ENCODE measurements at regions not wholly inside any gene's neighbourhood (a gene's known extent, or its start where the extent isn't known, plus 50 kb on each side); places are given as distances from the start of the nearest gene placed in this dataset.
"Not testable (repeated sequence)": the region's sequence is repeated elsewhere in the genome, so short reads cannot be mapped to it uniquely, and the experiment has no call there.

DNA sequence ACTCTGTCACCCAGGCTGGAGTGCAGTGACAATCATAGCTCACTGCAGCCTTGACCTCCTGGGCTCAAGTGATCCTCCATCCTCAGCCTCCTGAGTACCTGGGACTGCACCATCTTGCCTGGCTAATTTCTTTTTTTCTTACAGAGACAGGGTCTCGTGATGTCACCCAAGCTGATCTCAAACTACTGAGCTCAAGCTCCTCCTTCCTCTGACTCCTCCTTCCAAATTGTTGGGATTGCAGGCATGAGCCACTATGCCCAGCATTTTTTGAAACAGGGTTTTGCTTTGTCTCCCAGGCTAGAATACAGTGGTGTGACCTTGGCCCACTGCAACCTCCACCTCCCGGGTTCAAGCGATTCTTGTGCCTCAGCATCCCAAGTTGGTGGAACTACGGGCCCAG is 358.3 kb upstream of the MTNR1B start:
- no TSS peak for BruUV-seq (replicated peaks)
- POLR2A ChIA-PET, result no interaction called here

DNA sequence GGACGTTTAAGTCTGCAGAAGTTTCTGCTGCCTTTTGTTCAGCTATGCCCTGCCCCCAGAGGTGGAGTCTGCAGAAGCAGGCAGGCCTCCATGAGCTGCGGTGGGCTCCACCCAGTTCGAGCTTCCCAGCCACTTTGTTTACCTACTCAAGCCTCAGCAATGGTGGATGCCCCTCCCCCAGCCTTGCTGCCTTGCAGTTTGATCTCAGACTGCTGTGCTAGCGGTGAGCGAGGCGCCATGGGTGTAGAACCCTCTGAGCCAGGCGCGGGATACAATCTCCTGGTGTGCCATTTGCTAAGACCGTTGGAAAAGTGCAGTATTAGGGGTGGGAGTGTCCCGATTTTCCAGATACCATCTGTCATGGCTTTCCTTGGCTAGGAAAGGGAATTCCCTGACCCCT is 351.4 kb upstream of the MTNR1B start:
- H3K9me3 ChIP-seq; CTCF ChIA-PET; H3K27me3 ChIP-seq (replicated peaks; ENCODE audit: control insufficient read depth, insufficient read depth, low read length); H3K4me1 ChIP-seq; H3K36me3 ChIP-seq (ENCODE audit: control insufficient read depth, insufficient read depth, low read length); H3K36me3 Mint-ChIP-seq (ENCODE audit: insufficient read depth, unreplicated experiment); H3K4me3 ChIP-seq (ENCODE audit: low read depth, low read length); H3K4me1 Mint-ChIP-seq (ENCODE audit: low read depth, unreplicated experiment); H3K4me3 Mint-ChIP-seq (ENCODE audit: unreplicated experiment); POLR2A ChIA-PET; intact Hi-C loops (cut with micrococcal nuclease; ENCODE audit: unreplicated experiment); DNase-seq; H3K27ac Mint-ChIP-seq (ENCODE audit: unreplicated experiment); BruUV-seq (replicated peaks): not testable (repeated sequence)
- Mint-ChIP-seq H3K9me3 (ENCODE audit: unreplicated experiment) (peaks cover 10% of the 10 kb centered on the region), H3K27me3 (ENCODE audit: insufficient read depth, unreplicated experiment) (peaks cover 17% of the 10 kb centered on the region)

More for the DNA sequence above, 358.3 kb upstream of the MTNR1B start:
- no peaks in the 10 kb centered on the region for H3K4me1 Mint-ChIP-seq (ENCODE audit: low read depth, unreplicated experiment)
- CTCF ChIA-PET, result no interaction called here
- H3K36me3 ChIP-seq (ENCODE audit: control insufficient read depth, insufficient read depth, low read length), result no peaks in the 10 kb centered on the region
- TF ChIP-seq, protein P1, sequence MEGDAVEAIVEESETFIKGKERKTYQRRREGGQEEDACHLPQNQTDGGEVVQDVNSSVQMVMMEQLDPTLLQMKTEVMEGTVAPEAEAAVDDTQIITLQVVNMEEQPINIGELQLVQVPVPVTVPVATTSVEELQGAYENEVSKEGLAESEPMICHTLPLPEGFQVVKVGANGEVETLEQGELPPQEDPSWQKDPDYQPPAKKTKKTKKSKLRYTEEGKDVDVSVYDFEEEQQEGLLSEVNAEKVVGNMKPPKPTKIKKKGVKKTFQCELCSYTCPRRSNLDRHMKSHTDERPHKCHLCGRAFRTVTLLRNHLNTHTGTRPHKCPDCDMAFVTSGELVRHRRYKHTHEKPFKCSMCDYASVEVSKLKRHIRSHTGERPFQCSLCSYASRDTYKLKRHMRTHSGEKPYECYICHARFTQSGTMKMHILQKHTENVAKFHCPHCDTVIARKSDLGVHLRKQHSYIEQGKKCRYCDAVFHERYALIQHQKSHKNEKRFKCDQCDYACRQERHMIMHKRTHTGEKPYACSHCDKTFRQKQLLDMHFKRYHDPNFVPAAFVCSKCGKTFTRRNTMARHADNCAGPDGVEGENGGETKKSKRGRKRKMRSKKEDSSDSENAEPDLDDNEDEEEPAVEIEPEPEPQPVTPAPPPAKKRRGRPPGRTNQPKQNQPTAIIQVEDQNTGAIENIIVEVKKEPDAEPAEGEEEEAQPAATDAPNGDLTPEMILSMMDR (IDR thresholded peaks at IDR 0.05; ENCODE audit: insufficient read depth in 1 of 2, low read depth in 1 of 2, low read length in 1 of 2, severe bottlenecking in 1 of 2, unreplicated experiment in 1 of 2), result no peak
- no peaks in the 10 kb centered on the region for H3K9me3 ChIP-seq
- H3K9me3 Mint-ChIP-seq (ENCODE audit: unreplicated experiment), result no peaks in the 10 kb centered on the region
- H3K27me3 ChIP-seq (replicated peaks; ENCODE audit: control insufficient read depth, insufficient read depth, low read length), result no peaks in the 10 kb centered on the region
- DNase-seq, result no peak
- H3K27me3 Mint-ChIP-seq (ENCODE audit: insufficient read depth, unreplicated experiment), result peaks cover 15% of the 10 kb centered on the region
- no peak overlapping the region for H3K27ac Mint-ChIP-seq (ENCODE audit: unreplicated experiment)
- intact Hi-C loops (cut with micrococcal nuclease; ENCODE audit: unreplicated experiment), result no loop called here
- no peaks in the 10 kb centered on the region for H3K4me1 ChIP-seq
- no peak overlapping the region for H3K4me3 ChIP-seq (ENCODE audit: low read depth, low read length)
- H3K4me3 Mint-ChIP-seq (ENCODE audit: unreplicated experiment), result no peak overlapping the region
- no peaks in the 10 kb centered on the region for H3K36me3 Mint-ChIP-seq (ENCODE audit: insufficient read depth, unreplicated experiment)

DNA sequence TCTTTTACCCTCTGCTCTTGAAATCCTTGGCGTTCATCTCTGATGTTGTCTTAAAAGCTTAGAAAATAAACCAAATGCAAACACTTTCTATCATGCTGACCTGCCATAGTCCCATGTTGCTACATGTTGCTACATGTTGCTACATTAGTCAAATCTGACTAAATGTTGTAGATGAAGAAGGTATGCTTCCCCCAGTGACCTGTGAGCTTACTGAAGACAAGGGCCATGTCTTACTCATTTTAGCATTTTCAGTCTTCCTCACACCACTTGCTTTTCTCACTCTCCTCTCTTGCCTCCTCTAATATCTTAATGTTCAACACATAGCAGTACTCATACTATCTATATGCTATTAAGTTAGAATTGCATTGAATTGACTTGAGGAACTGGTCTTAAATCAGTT is 346.4 kb upstream of the MTNR1B start:
- Mint-ChIP-seq H3K27ac (ENCODE audit: unreplicated experiment) (no peak overlapping the region), H3K9me3 (ENCODE audit: unreplicated experiment) (peaks cover 10% of the 10 kb centered on the region), H3K36me3 (ENCODE audit: insufficient read depth, unreplicated experiment) (no peaks in the 10 kb centered on the region), H3K4me3 (ENCODE audit: unreplicated experiment) (no peak overlapping the region), H3K4me1 (ENCODE audit: low read depth, unreplicated experiment) (no peaks in the 10 kb centered on the region), H3K27me3 (ENCODE audit: insufficient read depth, unreplicated experiment) (peaks cover 20% of the 10 kb centered on the region)
- POLR2A ChIA-PET, result no interaction called here
- CTCF ChIA-PET, result no interaction called here
- no peaks in the 10 kb centered on the region for H3K4me1 ChIP-seq
- DNase-seq, result no peak
- no peaks in the 10 kb centered on the region for H3K36me3 ChIP-seq (ENCODE audit: control insufficient read depth, insufficient read depth, low read length)
- intact Hi-C loops (cut with micrococcal nuclease; ENCODE audit: unreplicated experiment), result no loop called here
- BruUV-seq (replicated peaks), result no TSS peak
- no peaks in the 10 kb centered on the region; the same call in none of the 2 replicates for H3K9me3 ChIP-seq
- TF ChIP-seq, protein P1 (IDR thresholded peaks at IDR 0.05; ENCODE audit: insufficient read depth in 1 of 2, low read depth in 1 of 2, low read length in 1 of 2, severe bottlenecking in 1 of 2, unreplicated experiment in 1 of 2), result no peak
- no peaks in the 10 kb centered on the region for H3K27me3 ChIP-seq (replicated peaks; ENCODE audit: control insufficient read depth, insufficient read depth, low read length)
- H3K4me3 ChIP-seq (ENCODE audit: low read depth, low read length), result no peak overlapping the region

DNA sequence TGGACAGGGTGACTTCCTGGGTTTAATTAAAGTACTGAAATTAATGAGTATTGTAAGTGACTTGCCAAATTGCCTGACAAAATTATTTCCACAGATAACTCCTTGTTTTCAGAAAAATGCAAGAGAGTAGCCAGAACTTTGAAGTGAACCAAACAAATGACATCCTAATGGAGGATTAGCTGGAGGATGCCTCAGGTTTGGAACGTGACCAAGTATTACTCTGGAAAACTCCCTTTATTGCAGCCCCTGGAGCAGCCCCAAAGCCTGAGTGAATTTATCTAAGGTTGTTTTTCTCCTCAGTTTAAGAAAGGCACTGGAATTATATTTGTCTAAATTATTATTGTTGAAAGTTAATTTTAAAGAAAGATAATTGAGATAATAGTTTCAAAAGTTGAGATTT is 343.6 kb upstream of the MTNR1B start:
- Mint-ChIP-seq H3K4me3 (ENCODE audit: unreplicated experiment) (no peak overlapping the region), H3K4me1 (ENCODE audit: low read depth, unreplicated experiment) (no peaks in the 10 kb centered on the region), H3K27ac (ENCODE audit: unreplicated experiment) (no peak overlapping the region), H3K9me3 (ENCODE audit: unreplicated experiment) (no peaks in the 10 kb centered on the region), H3K27me3 (ENCODE audit: insufficient read depth, unreplicated experiment) (peaks cover 20% of the 10 kb centered on the region), H3K36me3 (ENCODE audit: insufficient read depth, unreplicated experiment) (no peaks in the 10 kb centered on the region)
- Histone ChIP-seq H3K9me3 (no peaks in the 10 kb centered on the region), H3K4me1 (no peaks in the 10 kb centered on the region), H3K36me3 (ENCODE audit: control insufficient read depth, insufficient read depth, low read length) (no peaks in the 10 kb centered on the region), H3K27me3 (replicated peaks; ENCODE audit: control insufficient read depth, insufficient read depth, low read length) (no peaks in the 10 kb centered on the region), H3K4me3 (ENCODE audit: low read depth, low read length) (no peak overlapping the region)
- ChIA-PET POLR2A (no interaction called here), CTCF (no interaction called here)
- TF ChIP-seq, protein P1 (IDR thresholded peaks at IDR 0.05; ENCODE audit: insufficient read depth in 1 of 2, low read depth in 1 of 2, low read length in 1 of 2, severe bottlenecking in 1 of 2, unreplicated experiment in 1 of 2), result no peak
- no TSS peak for BruUV-seq (replicated peaks)
- intact Hi-C loops (cut with micrococcal nuclease; ENCODE audit: unreplicated experiment), result no loop called here
- no peak for DNase-seq

Measured in Caco-2 (cell line).